ENCODE measurements at regions not wholly inside any gene's neighbourhood (a gene's known extent, or its start where the extent isn't known, plus 50 kb on each side); places are given as distances from the start of the nearest gene placed in this dataset.
"Not testable (repeated sequence)": the region's sequence is repeated elsewhere in the genome, so short reads cannot be mapped to it uniquely, and the experiment has no call there.

GRCh38 chr9:751137-752051, 90.1 kb upstream of the DMRT1 start:
- peaks cover 6% of the 10 kb centered on the region for H3K36me3 Mint-ChIP-seq (ENCODE audit: low read depth)
- H3K27me3 Mint-ChIP-seq (ENCODE audit: low read depth), result no peaks in the 10 kb centered on the region
- H3K4me3 Mint-ChIP-seq (ENCODE audit: unreplicated experiment), result no peak overlapping the region
- H3K9me3 Mint-ChIP-seq (ENCODE audit: low read depth), result no peaks in the 10 kb centered on the region
- H3K4me1 Mint-ChIP-seq (ENCODE audit: low read depth), result peaks cover 52% of the 10 kb centered on the region
- no peak for TF ChIP-seq CTCF (IDR thresholded peaks at IDR 0.05)
- no peak for DNase-seq (ENCODE audit: low spot score)
- peak overlapping the region; percentile 97 for H3K27ac Mint-ChIP-seq (ENCODE audit: unreplicated experiment)

- TF ChIP-seq CTCF (IDR thresholded peaks at IDR 0.05), result no peak
- H3K27me3 Mint-ChIP-seq (ENCODE audit: low read depth), result no peaks in the 10 kb centered on the region
- H3K36me3 Mint-ChIP-seq (ENCODE audit: low read depth), result peaks cover 2% of the 10 kb centered on the region
- peak overlapping the region; percentile 97 for H3K27ac Mint-ChIP-seq (ENCODE audit: unreplicated experiment)
- no peaks in the 10 kb centered on the region for H3K9me3 Mint-ChIP-seq (ENCODE audit: low read depth)
- H3K4me3 Mint-ChIP-seq (ENCODE audit: unreplicated experiment), result no peak overlapping the region
- peaks cover 52% of the 10 kb centered on the region for H3K4me1 Mint-ChIP-seq (ENCODE audit: low read depth)
- no peak for DNase-seq (ENCODE audit: low spot score)
These were observed 89.3 kb upstream of the DMRT1 start for GRCh38 chr9:752201-752600.

GRCh38 chr9:752681-753200, 88.8 kb upstream of the DMRT1 start:
- H3K27ac Mint-ChIP-seq (ENCODE audit: unreplicated experiment), result peak overlapping the region; percentile 97

GRCh38 chr9:753734-754133, 87.8 kb upstream of the DMRT1 start:
- peaks cover 56% of the 10 kb centered on the region for H3K4me1 Mint-ChIP-seq (ENCODE audit: low read depth)
- H3K9me3 Mint-ChIP-seq (ENCODE audit: low read depth); H3K36me3 Mint-ChIP-seq (ENCODE audit: low read depth); H3K27ac Mint-ChIP-seq (ENCODE audit: unreplicated experiment); DNase-seq (ENCODE audit: low spot score); H3K4me3 Mint-ChIP-seq (ENCODE audit: unreplicated experiment); H3K27me3 Mint-ChIP-seq (ENCODE audit: low read depth): not testable (repeated sequence)

More at GRCh38 chr9:752681-753200, 88.8 kb upstream of the DMRT1 start:
- no peaks in the 10 kb centered on the region for H3K36me3 Mint-ChIP-seq (ENCODE audit: low read depth)
- no peaks in the 10 kb centered on the region for H3K27me3 Mint-ChIP-seq (ENCODE audit: low read depth)
- H3K9me3 Mint-ChIP-seq (ENCODE audit: low read depth), result no peaks in the 10 kb centered on the region
- TF ChIP-seq CTCF (IDR thresholded peaks at IDR 0.05), result no peak
- H3K4me3 Mint-ChIP-seq (ENCODE audit: unreplicated experiment), result no peak overlapping the region
- DNase-seq (ENCODE audit: low spot score), result no peak
- peaks cover 57% of the 10 kb centered on the region for H3K4me1 Mint-ChIP-seq (ENCODE audit: low read depth)

- Mint-ChIP-seq H3K4me3 (ENCODE audit: unreplicated experiment) (no peak overlapping the region), H3K36me3 (ENCODE audit: low read depth) (no peaks in the 10 kb centered on the region), H3K9me3 (ENCODE audit: low read depth) (no peaks in the 10 kb centered on the region), H3K27ac (ENCODE audit: unreplicated experiment) (no peak overlapping the region), H3K27me3 (ENCODE audit: low read depth) (no peaks in the 10 kb centered on the region), H3K4me1 (ENCODE audit: low read depth) (peaks cover 51% of the 10 kb centered on the region)
- TF ChIP-seq CTCF (IDR thresholded peaks at IDR 0.05), result peak; percentile 30
- DNase-seq (ENCODE audit: low spot score), result no peak
These were observed 87.2 kb upstream of the DMRT1 start for GRCh38 chr9:754150-754931.
